ENCODE measurements at regions not wholly inside any gene's neighbourhood (a gene's known extent, or its start where the extent isn't known, plus 50 kb on each side); places are given as distances from the start of the nearest gene placed in this dataset.

DNA sequence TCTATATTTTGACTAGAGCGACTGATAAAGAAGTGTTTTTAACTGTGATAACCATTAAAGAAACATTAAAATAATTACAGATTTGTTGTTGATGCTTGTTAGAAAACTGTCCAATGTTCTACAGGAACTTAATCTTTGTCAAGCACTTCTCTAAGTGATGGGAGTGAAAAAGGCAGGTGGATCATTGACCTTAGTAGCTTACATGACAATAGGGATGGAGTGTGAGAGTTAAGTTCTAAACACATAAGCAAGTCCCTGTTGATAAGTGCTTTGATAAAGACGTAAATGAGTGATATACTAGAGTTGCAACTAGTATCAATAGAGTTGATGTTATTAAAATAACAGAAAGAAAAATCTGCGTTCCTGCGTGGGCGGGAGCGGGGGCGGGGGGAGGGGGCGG is 931.5 kb upstream of the EPHA7 start:
- no peak for TF ChIP-seq CTCF (IDR thresholded peaks at IDR 0.05)
- Histone ChIP-seq H3K27me3 (no peaks in the 10 kb centered on the region), H3K4me3 (no peak overlapping the region), H3K36me3 (no peaks in the 10 kb centered on the region), H3K4me1 (no peaks in the 10 kb centered on the region), H3K9me3 (no peaks in the 10 kb centered on the region), H3K27ac (no peak overlapping the region)
- intact Hi-C loops (cut with DNase I; ENCODE audit: low total_unique reads): no loop called here
- DNase-seq: no peak

DNA sequence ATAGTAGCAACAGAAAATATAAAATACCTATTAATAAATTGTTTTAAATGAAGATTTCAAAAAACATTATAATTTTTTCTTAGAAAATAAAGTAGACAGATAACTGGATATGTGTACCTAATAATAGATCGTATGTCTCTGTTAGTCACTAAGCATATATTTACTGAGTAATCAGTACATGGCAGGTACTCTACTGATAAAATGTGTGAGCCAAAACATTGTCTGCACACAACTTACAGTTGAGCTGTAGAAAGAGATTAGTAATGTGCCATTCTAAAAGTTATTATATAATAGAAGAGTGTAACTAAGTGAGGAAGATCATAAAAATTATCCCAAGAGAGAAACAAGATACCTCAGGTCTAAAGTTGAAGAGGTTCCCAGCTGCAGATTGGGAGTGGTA is 929.9 kb upstream of the EPHA7 start:
- no peak for DNase-seq
- Histone ChIP-seq H3K36me3 (no peaks in the 10 kb centered on the region), H3K27ac (no peak overlapping the region), H3K4me1 (no peaks in the 10 kb centered on the region), H3K4me3 (no peak overlapping the region), H3K27me3 (no peaks in the 10 kb centered on the region), H3K9me3 (no peaks in the 10 kb centered on the region)
- no peak for TF ChIP-seq CTCF (IDR thresholded peaks at IDR 0.05)
- intact Hi-C loops (cut with DNase I; ENCODE audit: low total_unique reads): no loop called here

GRCh38 chr6:94344866-94345265 is 925.5 kb upstream of the EPHA7 start:
- H3K4me3 ChIP-seq: no peak overlapping the region
- intact Hi-C loops (cut with DNase I; ENCODE audit: low total_unique reads): no loop called here

GRCh38 chr6:94341173-94341572 is 921.8 kb upstream of the EPHA7 start:
- TF ChIP-seq CTCF (IDR thresholded peaks at IDR 0.05): no peak
- H3K27ac ChIP-seq: no peak overlapping the region
- no peaks in the 10 kb centered on the region for H3K4me1 ChIP-seq
- no peaks in the 10 kb centered on the region for H3K27me3 ChIP-seq
- H3K9me3 ChIP-seq: no peaks in the 10 kb centered on the region
- H3K36me3 ChIP-seq: no peaks in the 10 kb centered on the region
- DNase-seq: no peak
- no peak overlapping the region for H3K4me3 ChIP-seq
- intact Hi-C loops (cut with DNase I; ENCODE audit: low total_unique reads): no loop called here

More at GRCh38 chr6:94344866-94345265, 925.5 kb upstream of the EPHA7 start:
- no peaks in the 10 kb centered on the region for H3K9me3 ChIP-seq
- H3K27ac ChIP-seq: no peak overlapping the region
- H3K36me3 ChIP-seq: no peaks in the 10 kb centered on the region
- no peak for DNase-seq
- H3K4me1 ChIP-seq: no peaks in the 10 kb centered on the region
- H3K27me3 ChIP-seq: no peaks in the 10 kb centered on the region
- no peak for TF ChIP-seq CTCF (IDR thresholded peaks at IDR 0.05)

DNA sequence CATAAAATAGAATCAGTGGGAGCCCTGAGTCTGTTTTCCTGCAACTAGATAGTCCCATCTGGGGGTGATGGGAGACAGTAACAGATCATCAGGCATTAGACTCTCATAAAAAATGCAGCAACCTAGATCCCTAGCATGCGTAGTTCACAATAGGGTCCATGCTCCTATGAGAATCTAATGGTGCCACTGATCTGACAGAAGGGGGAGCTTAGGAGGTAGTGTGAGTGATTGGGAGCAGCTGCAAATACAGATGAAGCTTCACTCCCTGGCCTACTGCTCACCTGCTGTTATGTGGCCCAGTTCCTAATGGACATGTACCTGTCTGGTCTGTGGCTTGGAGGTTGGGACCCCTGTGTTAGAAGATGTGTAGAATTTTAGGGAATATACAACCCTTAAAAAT is 904.5 kb upstream of the EPHA7 start:
- no peak overlapping the region for H3K4me3 ChIP-seq
- TF ChIP-seq CTCF (IDR thresholded peaks at IDR 0.05): no peak
- DNase-seq: no peak

DNA sequence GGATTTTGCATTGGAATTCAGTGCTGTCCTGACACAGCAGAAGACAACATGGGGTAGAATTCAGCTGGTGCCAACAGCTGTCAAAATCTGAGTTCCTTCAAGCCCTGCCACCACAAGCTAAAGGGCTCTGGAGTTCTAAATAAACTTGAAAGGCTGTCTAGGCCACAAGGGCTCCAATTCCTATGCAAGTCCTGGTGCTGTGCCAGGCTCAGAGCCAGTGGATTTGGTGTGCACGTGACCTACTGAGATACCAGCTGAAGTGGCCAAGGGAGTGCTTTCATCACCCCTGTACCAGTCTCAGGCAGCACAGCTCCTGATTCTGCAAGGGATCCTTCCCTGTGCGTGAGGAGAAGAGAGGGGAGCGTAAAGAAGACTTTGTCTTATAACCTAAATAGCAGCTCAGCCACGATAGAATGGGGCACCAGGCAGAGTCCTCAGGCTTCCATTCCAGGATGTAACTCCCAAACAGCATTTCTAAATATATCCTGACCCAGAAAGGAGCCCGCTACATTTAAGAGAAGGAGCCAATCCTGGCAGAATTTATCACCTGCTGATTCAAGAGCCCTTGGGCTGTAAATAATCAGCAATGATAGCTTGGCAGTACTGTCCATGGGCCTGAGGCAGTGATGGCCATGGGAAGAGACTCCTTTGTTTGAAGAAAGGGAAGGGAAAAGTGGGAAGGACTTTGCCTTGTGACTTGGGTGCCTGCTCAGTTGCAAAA is 881.2 kb upstream of the EPHA7 start:
- no peak overlapping the region for H3K27ac ChIP-seq

More for the DNA sequence above, 904.5 kb upstream of the EPHA7 start:
- Histone ChIP-seq H3K9me3 (no peaks in the 10 kb centered on the region), H3K36me3 (no peaks in the 10 kb centered on the region), H3K4me1 (no peaks in the 10 kb centered on the region), H3K27me3 (no peaks in the 10 kb centered on the region), H3K27ac (no peak overlapping the region)
- intact Hi-C loops (cut with DNase I; ENCODE audit: low total_unique reads): no loop called here

More for the DNA sequence above, 881.2 kb upstream of the EPHA7 start:
- no peak for TF ChIP-seq CTCF (IDR thresholded peaks at IDR 0.05)
- H3K4me3 ChIP-seq: no peak overlapping the region
- H3K36me3 ChIP-seq: no peaks in the 10 kb centered on the region
- DNase-seq: no peak
- H3K9me3 ChIP-seq: no peaks in the 10 kb centered on the region
- H3K4me1 ChIP-seq: no peaks in the 10 kb centered on the region
- intact Hi-C loops (cut with DNase I; ENCODE audit: low total_unique reads): no loop called here
- no peaks in the 10 kb centered on the region for H3K27me3 ChIP-seq
